Loucy (cell line): ENCODE measurements at regions not wholly inside any gene's neighbourhood (a gene's known extent, or its start where the extent isn't known, plus 50 kb on each side); places are given as distances from the start of the nearest gene placed in this dataset.

Source experiments
- EZH2phosphoT487 ChIP-seq: fragments of 200-600 bp; IDR thresholded peaks from 2 replicates; pipeline ENCODE4 v1.6.1; 2018; ENCODE audit warnings: antibody characterized with exemption, mild to moderate bottlenecking, moderate library complexity, borderline replicate concordance
- TF ChIP-seq, protein P1 (sequence below): fragments of 200-600 bp; sonication (generic); conservative IDR thresholded peaks from 2 replicates; pipeline ENCODE4 v1.5.1; 2014; ENCODE audit warnings: mild to moderate bottlenecking, antibody characterized with exemption, low read length

DNA sequence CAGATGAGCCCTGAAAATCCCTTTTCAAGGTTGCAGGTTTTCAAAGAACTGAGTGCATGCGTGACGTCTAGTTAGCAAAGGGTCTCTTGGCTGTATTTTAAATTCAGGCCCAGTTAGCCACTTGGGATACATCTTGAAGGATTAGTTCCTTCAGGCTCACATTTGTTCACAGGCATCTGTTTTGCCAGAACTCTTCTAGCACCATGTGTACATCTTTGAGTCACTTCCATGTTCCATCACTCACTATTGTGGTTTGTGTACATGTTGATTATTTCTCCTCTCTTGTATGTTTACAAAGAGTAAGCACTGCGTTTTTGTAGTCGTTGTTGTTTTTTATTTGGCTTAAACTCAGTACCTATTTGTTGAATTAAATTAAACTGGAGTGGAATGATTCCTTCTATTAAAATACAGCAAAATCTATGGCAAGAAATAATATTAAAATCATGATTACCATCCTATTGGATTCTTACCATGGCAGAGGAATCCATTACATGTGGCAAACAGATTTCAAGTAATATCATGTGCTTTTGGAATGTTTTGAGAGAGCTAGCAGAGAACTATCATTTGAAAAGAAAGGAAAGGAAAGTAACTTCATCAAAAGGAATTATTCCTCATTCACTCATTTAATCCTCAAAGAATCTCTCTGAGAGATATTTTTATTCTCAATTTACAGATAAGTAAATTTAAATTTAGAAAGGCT is 438.9 kb upstream of the FAR2 start:
- TF ChIP-seq, protein P1, sequence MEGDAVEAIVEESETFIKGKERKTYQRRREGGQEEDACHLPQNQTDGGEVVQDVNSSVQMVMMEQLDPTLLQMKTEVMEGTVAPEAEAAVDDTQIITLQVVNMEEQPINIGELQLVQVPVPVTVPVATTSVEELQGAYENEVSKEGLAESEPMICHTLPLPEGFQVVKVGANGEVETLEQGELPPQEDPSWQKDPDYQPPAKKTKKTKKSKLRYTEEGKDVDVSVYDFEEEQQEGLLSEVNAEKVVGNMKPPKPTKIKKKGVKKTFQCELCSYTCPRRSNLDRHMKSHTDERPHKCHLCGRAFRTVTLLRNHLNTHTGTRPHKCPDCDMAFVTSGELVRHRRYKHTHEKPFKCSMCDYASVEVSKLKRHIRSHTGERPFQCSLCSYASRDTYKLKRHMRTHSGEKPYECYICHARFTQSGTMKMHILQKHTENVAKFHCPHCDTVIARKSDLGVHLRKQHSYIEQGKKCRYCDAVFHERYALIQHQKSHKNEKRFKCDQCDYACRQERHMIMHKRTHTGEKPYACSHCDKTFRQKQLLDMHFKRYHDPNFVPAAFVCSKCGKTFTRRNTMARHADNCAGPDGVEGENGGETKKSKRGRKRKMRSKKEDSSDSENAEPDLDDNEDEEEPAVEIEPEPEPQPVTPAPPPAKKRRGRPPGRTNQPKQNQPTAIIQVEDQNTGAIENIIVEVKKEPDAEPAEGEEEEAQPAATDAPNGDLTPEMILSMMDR, result no peak
- no peak for TF ChIP-seq EZH2phosphoT487
